Neural cell (in vitro differentiated cells): ENCODE measurements at regions not wholly inside any gene's neighbourhood (a gene's known extent, or its start where the extent isn't known, plus 50 kb on each side); places are given as distances from the start of the nearest gene placed in this dataset.

Source experiments
- H2AFZ ChIP-seq: fragments of 200-600, 300-800 bp; sonication (generic), shearing (Covaris generic); 2 replicates; pipeline ENCODE4 v1.6.0; 2014; ENCODE audit warnings: low read depth, mild to moderate bottlenecking, antibody characterized with exemption, low read length, moderate library complexity
- H3F3A ChIP-seq: fragments of 200-600 bp; shearing (Covaris generic); 2 replicates; pipeline ENCODE4 v1.6.1; 2016; ENCODE audit warnings: mild to moderate bottlenecking, moderate library complexity, mixed read lengths, antibody characterized with exemption, low read length; ENCODE audit not compliant: insufficient read depth, poor library complexity, severe bottlenecking
- H3K27ac ChIP-seq: fragments of 200-600, 300-800 bp; sonication (generic), shearing (Covaris generic); 2 replicates; pipeline ENCODE4 v1.5.1; 2014; ENCODE audit warnings: mild to moderate bottlenecking, low read length, moderate library complexity
- H3K27me3 ChIP-seq: fragments of 300-800, 200-600 bp; sonication (generic), shearing (Covaris generic); 2 replicates; pipeline ENCODE4 v1.6.0; 2014; ENCODE audit warnings: mild to moderate bottlenecking, low read depth, low read length, moderate library complexity; ENCODE audit not compliant: insufficient read depth
- H3K36me3 ChIP-seq: fragments of 300-800, 200-600 bp; sonication (generic), shearing (Covaris generic); 2 replicates; pipeline ENCODE4 v1.5.1; 2014; ENCODE audit warnings: mild to moderate bottlenecking, antibody characterized with exemption, low read length, moderate library complexity; ENCODE audit not compliant: insufficient read depth
- H3K4me2 ChIP-seq: fragments of 300-800, 200-600 bp; sonication (generic), shearing (Covaris generic); 2 replicates; pipeline ENCODE4 v1.6.0; 2014; ENCODE audit warnings: mild to moderate bottlenecking, low read length
- H3K4me3 ChIP-seq: fragments of 300-800, 200-600 bp; sonication (generic), shearing (Covaris generic); 2 replicates; pipeline ENCODE4 v1.5.1; 2014; ENCODE audit warnings: mild to moderate bottlenecking, low read length, moderate library complexity
- H3K79me2 ChIP-seq: fragments of 200-600 bp; shearing (Covaris generic); replicated peaks from 2 replicates; pipeline ENCODE4 v1.6.0; 2014; ENCODE audit warnings: mild to moderate bottlenecking, low read length, moderate library complexity; ENCODE audit not compliant: insufficient read depth
- H3K9ac ChIP-seq: fragments of 300-800, 200-600 bp; sonication (generic), shearing (Covaris generic); 2 replicates; pipeline ENCODE4 v1.6.1; 2016; ENCODE audit warnings: mild to moderate bottlenecking, low read length, mixed read lengths
- H3K9me2 ChIP-seq: fragments of 200-600 bp; shearing (Covaris generic); 2 replicates; pipeline ENCODE4 v1.6.1; 2016; ENCODE audit warnings: mild to moderate bottlenecking, low read length, mixed read lengths; ENCODE audit not compliant: insufficient read depth
- H3K9me3 ChIP-seq: fragments of 200-600, 300-800 bp; sonication (generic), shearing (Covaris generic); 2 replicates; pipeline ENCODE4 v1.6.1; 2016; ENCODE audit warnings: mild to moderate bottlenecking, mixed run types, low read length, moderate library complexity, mixed read lengths
- H4K20me1 ChIP-seq: fragments of 200-600 bp; shearing (Covaris generic); 2 replicates; pipeline ENCODE4 v1.6.1; 2016; ENCODE audit warnings: mild to moderate bottlenecking, mixed run types; ENCODE audit not compliant: insufficient read depth
- CTCF ChIP-seq: fragments of 450-650 bp; IDR thresholded peaks from 2 replicates; pipeline ENCODE4 v1.5.1; 2014; ENCODE audit warnings: antibody characterized with exemption, mild to moderate bottlenecking, moderate library complexity; ENCODE audit not compliant: poor library complexity, severe bottlenecking
- EP300 ChIP-seq: fragments of 450-650 bp; conservative IDR thresholded peaks from 2 replicates; pipeline ENCODE4 v1.6.1; 2014; ENCODE audit warnings: antibody characterized with exemption, mild to moderate bottlenecking, moderate library complexity; ENCODE audit not compliant: poor library complexity, severe bottlenecking
- EZH2 ChIP-seq: fragments of 200-600, 300-800 bp; shearing (Covaris generic), sonication (generic); IDR thresholded peaks from 2 replicates; pipeline ENCODE4 v1.6.1; 2014; ENCODE audit warnings: antibody characterized with exemption, low read length, borderline replicate concordance, mild to moderate bottlenecking; ENCODE audit not compliant: insufficient read depth, poor library complexity, severe bottlenecking
- MXI1 ChIP-seq: fragments of 450-650 bp; conservative IDR thresholded peaks from 2 replicates; pipeline ENCODE4 v1.6.1; 2014; ENCODE audit warnings: antibody characterized with exemption, mild to moderate bottlenecking; ENCODE audit not compliant: poor library complexity, severe bottlenecking
- POLR2AphosphoS5 ChIP-seq: IDR thresholded peaks from 2 replicates; pipeline ENCODE4 v1.6.1; 2012
- RAD21 ChIP-seq: fragments of 450-650 bp; conservative IDR thresholded peaks from 2 replicates; pipeline ENCODE4 v1.6.1; 2014; ENCODE audit warnings: antibody characterized with exemption, mild to moderate bottlenecking, moderate library complexity
- REST ChIP-seq: IDR thresholded peaks from 2 replicates; pipeline ENCODE4 v1.6.1; 2012; ENCODE audit warnings: borderline replicate concordance
- SMC3 ChIP-seq: fragments of 450-650 bp; conservative IDR thresholded peaks from 2 replicates; pipeline ENCODE4 v1.6.1; 2014; ENCODE audit warnings: antibody characterized with exemption, mild to moderate bottlenecking, moderate library complexity; ENCODE audit not compliant: poor library complexity
- TAF1 ChIP-seq: IDR thresholded peaks from 2 replicates; pipeline ENCODE4 v1.6.1; 2012; ENCODE audit warnings: low read depth

GRCh38 chr10:62463364-62463763 is 89.2 kb downstream of the ZNF365 start:
- H3K9me3 ChIP-seq: no peaks in the 10 kb centered on the region

GRCh38 chr10:62464308-62464707 is 90.1 kb downstream of the ZNF365 start:
- Histone ChIP-seq H2AFZ (no peak overlapping the region), H3K9ac (no peak overlapping the region), H3F3A (no peaks in the 10 kb centered on the region), H3K9me3 (no peaks in the 10 kb centered on the region), H3K36me3 (no peaks in the 10 kb centered on the region), H3K9me2 (no peaks in the 10 kb centered on the region), H3K79me2 (no peaks in the 10 kb centered on the region), H3K27me3 (no peaks in the 10 kb centered on the region), H3K4me3 (no peak overlapping the region), H4K20me1 (no peaks in the 10 kb centered on the region), H3K27ac (no peak overlapping the region), H3K4me2 (no peak overlapping the region)
- TF ChIP-seq MXI1 (no peak), CTCF (no peak), REST (no peak), SMC3 (no peak), POLR2AphosphoS5 (no peak), EZH2 (no peak), TAF1 (no peak)

More at GRCh38 chr10:62463364-62463763, 89.2 kb downstream of the ZNF365 start:
- no peak overlapping the region for H2AFZ ChIP-seq
- no peaks in the 10 kb centered on the region for H3K79me2 ChIP-seq
- no peaks in the 10 kb centered on the region for H3K9me2 ChIP-seq
- TF ChIP-seq SMC3 (no peak), REST (no peak), EZH2 (no peak), EP300 (no peak), RAD21 (no peak), POLR2AphosphoS5 (no peak), TAF1 (no peak), CTCF (no peak), MXI1 (no peak)
- no peak overlapping the region for H3K4me2 ChIP-seq
- H3K27me3 ChIP-seq: no peaks in the 10 kb centered on the region
- no peak overlapping the region for H3K4me3 ChIP-seq
- H3K36me3 ChIP-seq: no peaks in the 10 kb centered on the region
- no peak overlapping the region for H3K27ac ChIP-seq
- no peak overlapping the region for H3K9ac ChIP-seq
- H4K20me1 ChIP-seq: no peaks in the 10 kb centered on the region
- no peaks in the 10 kb centered on the region for H3F3A ChIP-seq
